Osteoblast (primary cell): ENCODE measurements at regions not wholly inside any gene's neighbourhood (a gene's known extent, or its start where the extent isn't known, plus 50 kb on each side); places are given as distances from the start of the nearest gene placed in this dataset.
"Not testable (repeated sequence)": the region's sequence is repeated elsewhere in the genome, so short reads cannot be mapped to it uniquely, and the experiment has no call there.

Source experiments
- DNase-seq: peaks from one replicate; pipeline ENCODE4 v3.0.0; 2011; ENCODE audit warnings: low spot score, mixed read lengths; ENCODE audit not compliant: insufficient read length; ENCODE audit errors: missing footprints
- H2AFZ ChIP-seq: 2 replicates; pipeline ENCODE4 v1.6.0; 2011; ENCODE audit warnings: mild to moderate bottlenecking, low read length
- H3K27ac ChIP-seq: 2 replicates; pipeline ENCODE4 v1.5.1; 2011; ENCODE audit warnings: mild to moderate bottlenecking, low read depth, low read length, moderate library complexity
- H3K27me3 ChIP-seq: 2 replicates; pipeline ENCODE4 v1.6.0; 2012; ENCODE audit warnings: mild to moderate bottlenecking, control low read depth, inconsistent platforms, low read length, moderate library complexity; ENCODE audit not compliant: insufficient read depth
- H3K36me3 ChIP-seq: 2 replicates; pipeline ENCODE4 v1.5.1; 2011; ENCODE audit warnings: mild to moderate bottlenecking, low read length, control low read depth, moderate library complexity; ENCODE audit not compliant: insufficient read depth
- H3K4me1 ChIP-seq: 2 replicates; pipeline ENCODE4 v1.5.1; 2011; ENCODE audit warnings: mild to moderate bottlenecking, low read length, control low read depth, moderate library complexity; ENCODE audit not compliant: insufficient read depth
- H3K4me2 ChIP-seq: 2 replicates; pipeline ENCODE4 v1.6.0; 2011; ENCODE audit warnings: mild to moderate bottlenecking, low read length; ENCODE audit not compliant: insufficient read depth
- H3K4me3 ChIP-seq: fragments of 200-600 bp; sonication (generic); 3 replicates; pipeline ENCODE4 v1.5.1; 2012; ENCODE audit warnings: mild to moderate bottlenecking, low read length, inconsistent platforms; ENCODE audit not compliant: insufficient read depth
- H3K79me2 ChIP-seq: 2 replicates; pipeline ENCODE4 v1.6.0; 2012; ENCODE audit warnings: mild to moderate bottlenecking, low read length, control low read depth, inconsistent platforms; ENCODE audit not compliant: insufficient read depth
- H3K9me3 ChIP-seq: 2 replicates; pipeline ENCODE4 v1.5.1; 2011; ENCODE audit warnings: low read depth, low read length, control low read depth
- H4K20me1 ChIP-seq: 2 replicates; pipeline ENCODE4 v1.6.0; 2012; ENCODE audit warnings: mild to moderate bottlenecking, low read length, control low read depth; ENCODE audit not compliant: insufficient read depth
- CTCF ChIP-seq: IDR thresholded peaks from 2 replicates; pipeline ENCODE4 v1.5.1; 2011; ENCODE audit warnings: mild to moderate bottlenecking, low read depth, low read length, moderate library complexity; ENCODE audit errors: extremely low read depth

- no peaks in the 10 kb centered on the region for H3K9me3 ChIP-seq
- H2AFZ ChIP-seq: no peak overlapping the region
- TF ChIP-seq CTCF: no peak
- H3K36me3 ChIP-seq: no peaks in the 10 kb centered on the region
- H4K20me1 ChIP-seq: no peaks in the 10 kb centered on the region
- H3K4me3 ChIP-seq: no peak overlapping the region
- no peaks in the 10 kb centered on the region for H3K27me3 ChIP-seq
- no peak overlapping the region for H3K27ac ChIP-seq
- H3K79me2 ChIP-seq: no peaks in the 10 kb centered on the region
- H3K4me1 ChIP-seq: no peaks in the 10 kb centered on the region
- H3K4me2 ChIP-seq: no peak overlapping the region
- no peak for DNase-seq
Measured at GRCh38 chr5:87576867-87577266, 164.1 kb upstream of the CCNH start.

GRCh38 chr5:87576306-87576705 lies 163.6 kb upstream of the CCNH start:
- H3K79me2 ChIP-seq, H3K4me2 ChIP-seq, H3K4me1 ChIP-seq, DNase-seq, H3K27ac ChIP-seq, H3K4me3 ChIP-seq, H3K9me3 ChIP-seq, H3K27me3 ChIP-seq, H2AFZ ChIP-seq, H4K20me1 ChIP-seq, H3K36me3 ChIP-seq: not testable (repeated sequence)

- Histone ChIP-seq H4K20me1 (no peaks in the 10 kb centered on the region), H3K36me3 (no peaks in the 10 kb centered on the region), H3K79me2 (no peaks in the 10 kb centered on the region), H2AFZ (no peak overlapping the region), H3K4me2 (no peak overlapping the region), H3K27me3 (no peaks in the 10 kb centered on the region), H3K27ac (no peak overlapping the region), H3K9me3 (no peaks in the 10 kb centered on the region), H3K4me1 (no peaks in the 10 kb centered on the region), H3K4me3 (no peak overlapping the region)
- no peak for DNase-seq
- no peak for TF ChIP-seq CTCF
Measured at GRCh38 chr5:87574106-87574505, 161.4 kb upstream of the CCNH start.

- no peak for TF ChIP-seq CTCF
- H3K27ac ChIP-seq: no peak overlapping the region
- DNase-seq: no peak
- no peaks in the 10 kb centered on the region for H3K9me3 ChIP-seq
- no peaks in the 10 kb centered on the region for H3K4me1 ChIP-seq
- no peak overlapping the region for H2AFZ ChIP-seq
- H3K27me3 ChIP-seq: no peaks in the 10 kb centered on the region
- no peaks in the 10 kb centered on the region for H4K20me1 ChIP-seq
- no peaks in the 10 kb centered on the region for H3K36me3 ChIP-seq
- H3K79me2 ChIP-seq: no peaks in the 10 kb centered on the region
- no peak overlapping the region for H3K4me3 ChIP-seq
- H3K4me2 ChIP-seq: no peak overlapping the region
Measured at GRCh38 chr5:87572611-87573010, 159.9 kb upstream of the CCNH start.

GRCh38 chr5:87572090-87572489 lies 159.4 kb upstream of the CCNH start:
- DNase-seq: no peak
- Histone ChIP-seq H3K4me2 (no peak overlapping the region), H3K36me3 (no peaks in the 10 kb centered on the region), H3K9me3 (no peaks in the 10 kb centered on the region), H3K27me3 (no peaks in the 10 kb centered on the region), H3K4me3 (no peak overlapping the region), H4K20me1 (no peaks in the 10 kb centered on the region), H2AFZ (no peak overlapping the region), H3K4me1 (no peaks in the 10 kb centered on the region), H3K79me2 (no peaks in the 10 kb centered on the region), H3K27ac (no peak overlapping the region)
- TF ChIP-seq CTCF: no peak
